WTC11 (cell line): ENCODE measurements at regions not wholly inside any gene's neighbourhood (a gene's known extent, or its start where the extent isn't known, plus 50 kb on each side); places are given as distances from the start of the nearest gene placed in this dataset.

Source experiments
- ATAC-seq: fragments of 200-7000 bp; cut with Tn5 transposase; 2 replicates; pipeline ENCODE4 v1.10.0; 2021; ENCODE audit warnings: mild to moderate bottlenecking, moderate library complexity
- CTCF ChIA-PET: fragments of 300-600 bp; sonication (Branson Sonifier 250); formaldehyde crosslinking; loops from one replicate; lab custom pipeline; 2021; ENCODE audit warnings: antibody characterized with exemption; lab: Charles Lee
- POLR2A ChIA-PET: fragments of 350-600 bp; sonication (Branson Sonifier 250); formaldehyde crosslinking; loops from one replicate; lab custom pipeline; 2021; ENCODE audit warnings: antibody characterized with exemption; lab: Charles Lee
- DNase-seq: peaks from one replicate; pipeline ENCODE4 v3.0.0; 2021; ENCODE audit warnings: low spot score
- H3K27ac Mint-ChIP-seq: 2 replicates; pipeline ENCODE4 v1.8.0; 2021; ENCODE audit warnings: mixed read lengths
- H3K27me3 Mint-ChIP-seq: 2 replicates; pipeline ENCODE4 v1.8.0; 2021; ENCODE audit warnings: low read depth, mild to moderate bottlenecking, moderate library complexity, mixed read lengths
- H3K36me3 Mint-ChIP-seq: 2 replicates; pipeline ENCODE4 v1.8.0; 2021; ENCODE audit warnings: mixed read lengths
- H3K4me1 Mint-ChIP-seq: 2 replicates; pipeline ENCODE4 v1.8.0; 2022; ENCODE audit warnings: mixed read lengths
- H3K4me3 Mint-ChIP-seq: 2 replicates; pipeline ENCODE4 v1.8.0; 2021; ENCODE audit warnings: mild to moderate bottlenecking, moderate library complexity, mixed read lengths
- H3K9me3 Mint-ChIP-seq: 2 replicates; pipeline ENCODE4 v1.8.0; 2021; ENCODE audit warnings: mixed read lengths
- ATF1 ChIP-seq: sonication (generic); formaldehyde crosslinking; IDR thresholded peaks from 2 replicates; pipeline ENCODE4 v1.8.1; 2023; ENCODE audit warnings: mild to moderate bottlenecking, moderate library complexity, missing genetic modification reagents
- CBFB ChIP-seq: sonication (generic); formaldehyde crosslinking; IDR thresholded peaks from 2 replicates; pipeline ENCODE4 v1.8.1; 2022; ENCODE audit warnings: mild to moderate bottlenecking, low read depth, missing genetic modification reagents
- CTCF ChIP-seq: fragments of 200-600 bp; IDR thresholded peaks from 2 replicates; pipeline ENCODE4 v1.8.0; 2022; ENCODE audit warnings: antibody characterized with exemption
- E2F4 ChIP-seq: sonication (generic); formaldehyde crosslinking; IDR thresholded peaks from 2 replicates; pipeline ENCODE4 v1.8.1; 2022; ENCODE audit warnings: low read depth, mild to moderate bottlenecking, moderate library complexity, missing genetic modification reagents, borderline replicate concordance
- IRF2 ChIP-seq: sonication (generic); formaldehyde crosslinking; IDR thresholded peaks from 2 replicates; pipeline ENCODE4 v1.8.0; 2022; ENCODE audit warnings: low read depth, missing genetic modification reagents, borderline replicate concordance
- KAT7 ChIP-seq: sonication (generic); formaldehyde crosslinking; IDR thresholded peaks from 2 replicates; pipeline ENCODE4 v1.8.1; 2023; ENCODE audit warnings: missing genetic modification reagents, mild to moderate bottlenecking, borderline replicate concordance
- NFYB ChIP-seq: sonication (generic); formaldehyde crosslinking; conservative IDR thresholded peaks from 2 replicates; pipeline ENCODE4 v1.8.0; 2022; ENCODE audit warnings: low read depth, missing genetic modification reagents
- USF1 ChIP-seq: sonication (generic); formaldehyde crosslinking; IDR thresholded peaks from 2 replicates; pipeline ENCODE4 v1.8.0; 2022; ENCODE audit warnings: mild to moderate bottlenecking, missing genetic modification reagents
- ZMAT4 ChIP-seq: fragments of 250-450 bp; sonication (Bioruptor Pico); IDR thresholded peaks from 2 replicates; pipeline ENCODE4 v1.9.0; 2021; ENCODE audit warnings: mild to moderate bottlenecking
- ZNF138 ChIP-seq: sonication (generic); formaldehyde crosslinking; conservative IDR thresholded peaks from 2 replicates; pipeline ENCODE4 v1.8.1; 2022; ENCODE audit warnings: mild to moderate bottlenecking, moderate library complexity, missing genetic modification reagents
- ZNF281 ChIP-seq: sonication (generic); formaldehyde crosslinking; IDR thresholded peaks from 2 replicates; pipeline ENCODE4 v1.8.0; 2023; ENCODE audit warnings: mild to moderate bottlenecking, missing genetic modification reagents
- ZNF396 ChIP-seq: fragments of 250-450 bp; sonication (Bioruptor Pico); IDR thresholded peaks from 2 replicates; pipeline ENCODE4 v1.8.0; 2021; ENCODE audit warnings: mild to moderate bottlenecking, moderate library complexity, borderline replicate concordance
- TF ChIP-seq, protein P1 (sequence below): sonication (generic); formaldehyde crosslinking; IDR thresholded peaks from 2 replicates; pipeline ENCODE4 v1.8.0; 2022; ENCODE audit warnings: missing genetic modification reagents
- TF ChIP-seq, protein P2 (sequence below): sonication (generic); formaldehyde crosslinking; IDR thresholded peaks from 2 replicates; pipeline ENCODE4 v1.8.1; 2022; ENCODE audit warnings: low read depth, missing genetic modification reagents, borderline replicate concordance
- TF ChIP-seq, protein P3 (sequence below): sonication (generic); formaldehyde crosslinking; IDR thresholded peaks from 2 replicates; pipeline ENCODE4 v1.8.0; 2022; ENCODE audit warnings: mild to moderate bottlenecking, missing genetic modification reagents
- TF ChIP-seq, protein P4 (sequence below): sonication (generic); formaldehyde crosslinking; IDR thresholded peaks from 2 replicates; pipeline ENCODE4 v1.8.0; 2022; ENCODE audit warnings: mild to moderate bottlenecking, missing genetic modification reagents
- TF ChIP-seq, protein P5 (sequence below): sonication (generic); formaldehyde crosslinking; IDR thresholded peaks from 2 replicates; pipeline ENCODE4 v1.8.0; 2023; ENCODE audit warnings: missing genetic modification reagents
- TF ChIP-seq, protein P6 (sequence below): sonication (generic); formaldehyde crosslinking; conservative IDR thresholded peaks from 2 replicates; pipeline ENCODE4 v1.8.1; 2022; ENCODE audit warnings: mild to moderate bottlenecking, missing genetic modification reagents

DNA sequence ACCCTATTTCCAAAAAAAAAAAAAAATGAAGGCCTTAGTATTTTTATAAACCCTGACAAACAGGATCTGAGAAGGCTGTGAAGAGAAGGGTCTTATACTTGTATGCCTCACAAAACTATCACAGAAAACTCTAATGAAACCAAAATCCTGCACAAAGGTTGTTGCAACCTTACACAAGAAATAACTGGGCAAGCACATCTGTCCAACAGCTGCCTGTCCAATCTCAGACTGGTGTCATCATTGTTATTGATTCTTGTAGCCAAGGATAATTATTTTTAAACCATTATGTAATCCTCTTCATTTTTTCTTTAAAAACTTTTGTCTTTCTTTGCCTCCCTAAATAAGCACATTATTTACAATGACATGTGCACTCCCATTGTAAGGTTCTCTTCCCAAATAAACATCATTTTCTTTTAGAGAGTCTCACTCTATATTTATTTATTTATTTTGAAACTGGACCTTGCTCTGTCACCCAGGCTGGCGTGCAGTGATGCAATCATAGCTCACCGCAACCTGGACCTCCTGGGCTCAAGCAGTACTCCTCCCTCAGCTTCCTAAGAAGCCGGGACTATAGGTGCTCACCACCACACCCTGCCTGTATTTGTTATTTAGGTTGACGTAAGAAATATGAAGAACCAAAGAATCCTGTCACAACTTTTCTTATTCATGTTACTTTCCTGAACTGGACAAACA lies 697.1 kb downstream of the DOK5 start:
- H3K9me3 Mint-ChIP-seq, result peaks cover 60% of the 10 kb centered on the region
- no peak for ATAC-seq
- CTCF ChIA-PET, result no interaction called here

GRCh38 chr20:55166063-55166462 lies 690.7 kb downstream of the DOK5 start:
- H3K9me3 Mint-ChIP-seq, result peaks cover 87% of the 10 kb centered on the region
- ATAC-seq (no peak), DNase-seq (no peak)
- H3K4me3 Mint-ChIP-seq, result no peak overlapping the region
- no peak overlapping the region for H3K27ac Mint-ChIP-seq
- peaks cover 63% of the 10 kb centered on the region for H3K36me3 Mint-ChIP-seq
- ChIA-PET POLR2A (no interaction called here), CTCF (no interaction called here)
- no peaks in the 10 kb centered on the region for H3K27me3 Mint-ChIP-seq
- H3K4me1 Mint-ChIP-seq, result no peaks in the 10 kb centered on the region
- TF ChIP-seq, protein P1, sequence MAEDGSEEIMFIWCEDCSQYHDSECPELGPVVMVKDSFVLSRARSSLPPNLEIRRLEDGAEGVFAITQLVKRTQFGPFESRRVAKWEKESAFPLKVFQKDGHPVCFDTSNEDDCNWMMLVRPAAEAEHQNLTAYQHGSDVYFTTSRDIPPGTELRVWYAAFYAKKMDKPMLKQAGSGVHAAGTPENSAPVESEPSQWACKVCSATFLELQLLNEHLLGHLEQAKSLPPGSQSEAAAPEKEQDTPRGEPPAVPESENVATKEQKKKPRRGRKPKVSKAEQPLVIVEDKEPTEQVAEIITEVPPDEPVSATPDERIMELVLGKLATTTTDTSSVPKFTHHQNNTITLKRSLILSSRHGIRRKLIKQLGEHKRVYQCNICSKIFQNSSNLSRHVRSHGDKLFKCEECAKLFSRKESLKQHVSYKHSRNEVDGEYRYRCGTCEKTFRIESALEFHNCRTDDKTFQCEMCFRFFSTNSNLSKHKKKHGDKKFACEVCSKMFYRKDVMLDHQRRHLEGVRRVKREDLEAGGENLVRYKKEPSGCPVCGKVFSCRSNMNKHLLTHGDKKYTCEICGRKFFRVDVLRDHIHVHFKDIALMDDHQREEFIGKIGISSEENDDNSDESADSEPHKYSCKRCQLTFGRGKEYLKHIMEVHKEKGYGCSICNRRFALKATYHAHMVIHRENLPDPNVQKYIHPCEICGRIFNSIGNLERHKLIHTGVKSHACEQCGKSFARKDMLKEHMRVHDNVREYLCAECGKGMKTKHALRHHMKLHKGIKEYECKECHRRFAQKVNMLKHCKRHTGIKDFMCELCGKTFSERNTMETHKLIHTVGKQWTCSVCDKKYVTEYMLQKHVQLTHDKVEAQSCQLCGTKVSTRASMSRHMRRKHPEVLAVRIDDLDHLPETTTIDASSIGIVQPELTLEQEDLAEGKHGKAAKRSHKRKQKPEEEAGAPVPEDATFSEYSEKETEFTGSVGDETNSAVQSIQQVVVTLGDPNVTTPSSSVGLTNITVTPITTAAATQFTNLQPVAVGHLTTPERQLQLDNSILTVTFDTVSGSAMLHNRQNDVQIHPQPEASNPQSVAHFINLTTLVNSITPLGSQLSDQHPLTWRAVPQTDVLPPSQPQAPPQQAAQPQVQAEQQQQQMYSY (CRISPR knock-in tag), result no peak
- TF ChIP-seq, protein P2, sequence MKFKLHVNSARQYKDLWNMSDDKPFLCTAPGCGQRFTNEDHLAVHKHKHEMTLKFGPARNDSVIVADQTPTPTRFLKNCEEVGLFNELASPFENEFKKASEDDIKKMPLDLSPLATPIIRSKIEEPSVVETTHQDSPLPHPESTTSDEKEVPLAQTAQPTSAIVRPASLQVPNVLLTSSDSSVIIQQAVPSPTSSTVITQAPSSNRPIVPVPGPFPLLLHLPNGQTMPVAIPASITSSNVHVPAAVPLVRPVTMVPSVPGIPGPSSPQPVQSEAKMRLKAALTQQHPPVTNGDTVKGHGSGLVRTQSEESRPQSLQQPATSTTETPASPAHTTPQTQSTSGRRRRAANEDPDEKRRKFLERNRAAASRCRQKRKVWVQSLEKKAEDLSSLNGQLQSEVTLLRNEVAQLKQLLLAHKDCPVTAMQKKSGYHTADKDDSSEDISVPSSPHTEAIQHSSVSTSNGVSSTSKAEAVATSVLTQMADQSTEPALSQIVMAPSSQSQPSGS (CRISPR knock-in tag), result no peak
- TF ChIP-seq NFYB (CRISPR knock-in tag) (no peak), E2F4 (CRISPR knock-in tag) (no peak), ATF1 (CRISPR knock-in tag) (no peak), ZNF138 (CRISPR knock-in tag) (no peak), KAT7 (CRISPR knock-in tag) (no peak), USF1 (CRISPR knock-in tag) (no peak), CTCF (no peak), ZNF281 (CRISPR knock-in tag) (no peak), ZNF396 (CRISPR knock-in tag) (no peak), CBFB (no peak), IRF2 (no peak), ZMAT4 (CRISPR knock-in tag) (no peak)
- TF ChIP-seq, protein P3, sequence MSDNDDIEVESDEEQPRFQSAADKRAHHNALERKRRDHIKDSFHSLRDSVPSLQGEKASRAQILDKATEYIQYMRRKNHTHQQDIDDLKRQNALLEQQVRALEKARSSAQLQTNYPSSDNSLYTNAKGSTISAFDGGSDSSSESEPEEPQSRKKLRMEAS, result no peak
- TF ChIP-seq, protein P4, sequence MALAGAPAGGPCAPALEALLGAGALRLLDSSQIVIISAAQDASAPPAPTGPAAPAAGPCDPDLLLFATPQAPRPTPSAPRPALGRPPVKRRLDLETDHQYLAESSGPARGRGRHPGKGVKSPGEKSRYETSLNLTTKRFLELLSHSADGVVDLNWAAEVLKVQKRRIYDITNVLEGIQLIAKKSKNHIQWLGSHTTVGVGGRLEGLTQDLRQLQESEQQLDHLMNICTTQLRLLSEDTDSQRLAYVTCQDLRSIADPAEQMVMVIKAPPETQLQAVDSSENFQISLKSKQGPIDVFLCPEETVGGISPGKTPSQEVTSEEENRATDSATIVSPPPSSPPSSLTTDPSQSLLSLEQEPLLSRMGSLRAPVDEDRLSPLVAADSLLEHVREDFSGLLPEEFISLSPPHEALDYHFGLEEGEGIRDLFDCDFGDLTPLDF, result no peak
- TF ChIP-seq, protein P5, sequence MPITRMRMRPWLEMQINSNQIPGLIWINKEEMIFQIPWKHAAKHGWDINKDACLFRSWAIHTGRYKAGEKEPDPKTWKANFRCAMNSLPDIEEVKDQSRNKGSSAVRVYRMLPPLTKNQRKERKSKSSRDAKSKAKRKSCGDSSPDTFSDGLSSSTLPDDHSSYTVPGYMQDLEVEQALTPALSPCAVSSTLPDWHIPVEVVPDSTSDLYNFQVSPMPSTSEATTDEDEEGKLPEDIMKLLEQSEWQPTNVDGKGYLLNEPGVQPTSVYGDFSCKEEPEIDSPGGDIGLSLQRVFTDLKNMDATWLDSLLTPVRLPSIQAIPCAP (CRISPR knock-in tag), result no peak

More for the DNA sequence above, 697.1 kb downstream of the DOK5 start:
- Mint-ChIP-seq H3K4me1 (no peaks in the 10 kb centered on the region), H3K27ac (no peak overlapping the region), H3K36me3 (peaks cover 47% of the 10 kb centered on the region), H3K27me3 (peaks cover 4% of the 10 kb centered on the region; the same call in 1 of the 2 replicates), H3K4me3 (no peak overlapping the region)
- POLR2A ChIA-PET, result no interaction called here
- TF ChIP-seq, protein P6, sequence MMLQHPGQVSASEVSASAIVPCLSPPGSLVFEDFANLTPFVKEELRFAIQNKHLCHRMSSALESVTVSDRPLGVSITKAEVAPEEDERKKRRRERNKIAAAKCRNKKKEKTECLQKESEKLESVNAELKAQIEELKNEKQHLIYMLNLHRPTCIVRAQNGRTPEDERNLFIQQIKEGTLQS (CRISPR knock-in tag), result no peak
- DNase-seq, result no peak
